GM12874 (cell line): ENCODE measurements at regions not wholly inside any gene's neighbourhood (a gene's known extent, or its start where the extent isn't known, plus 50 kb on each side); places are given as distances from the start of the nearest gene placed in this dataset.

ENCODE experiments used
- TF ChIP-seq, protein P1 (sequence below): IDR thresholded peaks from 2 replicates; pipeline ENCODE4 v1.5.1; 2011; ENCODE audit warnings: low read depth, mild to moderate bottlenecking, control low read depth, low read length, moderate library complexity; ENCODE audit not compliant: insufficient read depth

DNA sequence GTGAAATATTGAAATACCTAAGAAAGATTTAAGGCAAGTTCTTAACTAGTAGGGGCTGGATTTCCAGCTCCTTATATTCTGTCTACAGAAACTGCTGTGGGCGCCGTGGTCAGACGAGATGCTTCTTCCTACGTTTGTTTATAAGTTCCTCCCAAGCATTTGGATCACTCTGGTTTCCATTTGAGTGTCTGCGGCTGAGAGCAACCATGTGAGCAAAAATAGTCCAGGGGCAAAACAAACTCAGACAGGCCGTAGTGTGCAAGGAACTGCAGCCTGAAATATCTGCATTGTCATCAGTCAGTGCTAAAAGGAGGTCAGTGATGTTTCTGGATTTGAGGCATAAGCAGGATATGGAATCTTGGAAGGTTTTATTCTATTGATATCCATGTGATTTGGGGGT, 485.9 kb upstream of the JAG1 start:
- TF ChIP-seq, protein P1, sequence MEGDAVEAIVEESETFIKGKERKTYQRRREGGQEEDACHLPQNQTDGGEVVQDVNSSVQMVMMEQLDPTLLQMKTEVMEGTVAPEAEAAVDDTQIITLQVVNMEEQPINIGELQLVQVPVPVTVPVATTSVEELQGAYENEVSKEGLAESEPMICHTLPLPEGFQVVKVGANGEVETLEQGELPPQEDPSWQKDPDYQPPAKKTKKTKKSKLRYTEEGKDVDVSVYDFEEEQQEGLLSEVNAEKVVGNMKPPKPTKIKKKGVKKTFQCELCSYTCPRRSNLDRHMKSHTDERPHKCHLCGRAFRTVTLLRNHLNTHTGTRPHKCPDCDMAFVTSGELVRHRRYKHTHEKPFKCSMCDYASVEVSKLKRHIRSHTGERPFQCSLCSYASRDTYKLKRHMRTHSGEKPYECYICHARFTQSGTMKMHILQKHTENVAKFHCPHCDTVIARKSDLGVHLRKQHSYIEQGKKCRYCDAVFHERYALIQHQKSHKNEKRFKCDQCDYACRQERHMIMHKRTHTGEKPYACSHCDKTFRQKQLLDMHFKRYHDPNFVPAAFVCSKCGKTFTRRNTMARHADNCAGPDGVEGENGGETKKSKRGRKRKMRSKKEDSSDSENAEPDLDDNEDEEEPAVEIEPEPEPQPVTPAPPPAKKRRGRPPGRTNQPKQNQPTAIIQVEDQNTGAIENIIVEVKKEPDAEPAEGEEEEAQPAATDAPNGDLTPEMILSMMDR, result no peak

DNA sequence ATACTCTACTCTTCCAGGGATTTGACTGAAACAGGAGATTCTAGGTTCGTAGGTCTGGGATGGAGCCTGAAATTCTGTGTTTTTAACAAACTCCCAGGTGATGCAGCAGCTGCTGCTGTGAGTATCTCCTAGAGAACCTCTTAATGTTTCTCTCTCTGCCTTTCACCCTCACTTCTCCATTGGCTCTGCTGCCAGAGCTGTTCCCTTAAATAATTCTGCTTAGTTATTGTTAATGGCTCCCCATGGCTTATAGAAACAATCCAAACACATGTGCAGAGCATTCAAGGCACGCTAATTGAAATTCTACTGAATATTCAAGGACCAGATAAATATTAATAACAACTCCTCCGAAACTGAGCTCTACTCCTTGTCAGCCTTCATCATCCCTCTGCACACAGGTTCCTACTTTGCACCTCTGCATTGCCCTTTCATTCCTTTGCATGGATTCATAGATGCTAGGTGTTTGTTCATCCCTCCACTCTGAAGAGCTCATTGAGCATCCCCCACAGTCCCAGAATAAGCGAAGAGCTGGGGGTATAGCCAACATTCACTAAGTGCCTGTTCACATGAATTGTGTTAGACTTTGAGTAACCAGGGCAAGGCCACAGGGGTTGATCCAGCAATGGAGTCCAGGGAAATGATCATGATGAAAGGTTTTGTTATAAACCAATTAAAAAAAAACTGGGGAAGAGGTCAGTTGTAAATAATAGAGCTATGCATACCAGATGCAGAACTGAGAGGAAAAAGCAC, 488.4 kb upstream of the JAG1 start:
- TF ChIP-seq, protein P1, result no peak

DNA sequence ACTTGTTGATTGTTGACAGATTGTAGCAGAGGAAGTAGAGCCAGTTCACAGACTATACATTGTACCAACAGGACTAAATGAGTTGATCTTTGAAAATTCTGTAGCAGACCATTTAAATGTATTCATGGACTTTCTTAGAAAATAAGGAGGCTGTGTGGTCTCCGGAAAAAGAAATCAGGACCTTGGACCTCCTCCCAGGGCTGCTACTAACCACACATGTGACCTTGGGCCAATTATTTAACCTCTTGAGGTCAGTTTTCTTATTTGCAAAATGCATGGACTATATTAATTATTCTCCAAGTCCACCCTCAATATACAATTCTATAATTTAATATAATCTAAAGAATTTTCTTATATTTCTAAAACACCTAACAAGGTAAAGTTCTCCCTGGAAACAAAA, 492.0 kb upstream of the JAG1 start:
- TF ChIP-seq, protein P1, result no peak

DNA sequence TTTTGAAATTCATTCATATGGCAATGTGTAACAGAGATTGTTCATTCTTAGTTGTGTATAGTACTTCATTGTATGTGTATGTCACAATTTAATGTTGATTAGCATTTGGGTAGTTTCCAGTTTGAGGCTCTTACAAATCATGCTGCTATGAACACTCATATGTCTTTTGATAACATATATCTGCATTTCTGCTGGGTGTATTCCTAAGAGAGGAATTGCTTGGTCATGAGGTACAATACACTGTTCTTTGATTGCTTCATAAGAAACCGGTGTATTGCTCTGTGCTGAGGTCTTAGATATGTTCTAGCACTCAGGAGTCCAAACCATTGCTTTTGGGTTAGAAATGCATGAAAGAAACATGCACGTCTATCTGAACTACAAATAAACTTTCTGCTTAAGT, 492.9 kb upstream of the JAG1 start:
- TF ChIP-seq, protein P1, result no peak

DNA sequence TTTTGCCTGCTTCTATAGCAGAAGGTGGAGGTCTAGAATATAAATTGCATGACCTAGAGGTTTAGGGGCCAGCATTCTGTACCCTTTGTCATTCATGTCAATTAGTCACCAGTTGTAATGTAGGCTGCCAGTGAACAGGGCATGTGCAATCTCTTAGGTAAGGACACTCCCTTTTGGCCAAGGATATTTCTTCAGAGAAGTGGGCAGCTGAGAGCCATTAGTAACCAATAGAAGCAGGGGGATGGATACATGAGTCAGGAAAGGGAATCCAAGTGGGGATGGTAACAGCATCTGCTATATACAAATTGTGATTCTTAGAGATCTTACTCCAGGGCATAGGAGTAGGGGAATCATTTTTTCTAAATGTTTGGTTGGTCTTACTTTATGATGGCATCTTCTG, 494.2 kb upstream of the JAG1 start:
- TF ChIP-seq, protein P1, result no peak

DNA sequence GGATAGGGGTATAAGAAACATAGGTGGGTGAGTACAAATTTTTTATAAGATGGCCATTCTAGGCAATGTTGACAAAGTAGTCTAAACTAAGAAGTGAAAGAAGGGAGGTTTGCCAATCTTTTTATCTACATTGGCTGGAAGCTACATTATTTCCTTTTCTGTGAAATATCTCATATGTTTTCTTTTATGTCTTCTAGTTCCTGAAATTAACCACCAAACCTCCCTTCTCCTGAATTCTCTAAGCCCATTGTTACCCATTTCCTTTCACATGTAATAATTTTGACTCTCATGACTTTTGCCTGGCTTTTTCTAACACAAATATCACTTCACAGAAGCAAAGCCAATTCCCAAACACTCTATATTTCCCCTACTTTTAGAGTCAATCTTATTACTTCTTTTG, 496.2 kb upstream of the JAG1 start:
- TF ChIP-seq, protein P1, result no peak

DNA sequence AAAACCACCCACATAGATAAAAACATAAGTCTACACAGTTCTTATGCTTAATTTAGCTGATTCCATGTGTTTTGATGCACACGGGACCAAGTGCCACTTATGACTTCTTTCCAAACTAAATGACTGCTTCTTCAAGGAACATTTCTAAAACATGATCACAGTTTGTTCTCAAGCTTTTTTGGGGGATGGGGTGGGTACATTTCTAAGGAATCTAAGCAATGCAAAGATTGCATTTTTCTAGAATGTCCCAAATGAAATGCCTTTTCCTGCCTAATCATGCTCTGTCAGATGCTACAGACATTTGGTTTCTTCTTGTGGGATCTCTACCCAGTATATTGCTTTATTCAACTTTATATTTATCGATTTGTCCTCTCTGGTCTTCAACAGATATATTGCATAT, 496.8 kb upstream of the JAG1 start:
- TF ChIP-seq, protein P1, result no peak
